ENCODE measurements at regions not wholly inside any gene's neighbourhood (a gene's known extent, or its start where the extent isn't known, plus 50 kb on each side); places are given as distances from the start of the nearest gene placed in this dataset.

DNA sequence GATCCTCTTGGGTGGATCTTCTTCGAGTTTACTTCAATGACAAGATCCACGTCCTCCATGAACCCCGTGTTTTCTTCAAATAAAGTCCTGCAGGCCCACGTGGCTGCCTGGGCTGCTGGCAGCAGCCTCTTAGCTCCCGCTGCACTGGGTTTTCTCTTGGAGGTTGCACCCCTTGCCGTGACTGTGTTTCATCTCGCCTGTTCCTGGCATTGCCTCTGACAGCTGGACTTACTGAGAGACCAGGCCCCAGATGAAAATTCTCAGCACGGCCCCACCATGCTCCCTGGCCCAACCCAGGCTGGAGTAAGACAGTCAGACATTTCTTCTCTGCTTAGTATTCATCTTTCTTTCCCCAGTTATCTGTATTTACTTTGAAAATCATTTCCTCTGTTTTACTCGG, 274.8 kb upstream of the RUNX1 start:
- Histone ChIP-seq H2BK5ac (ENCODE audit: insufficient read length, low read length) (no peak overlapping the region), H3K79me2 (ENCODE audit: insufficient read depth, low read length) (no peaks in the 10 kb centered on the region), H2BK20ac (ENCODE audit: low read depth, low read length, poor library complexity, severe bottlenecking) (no peak overlapping the region), H4K20me1 (ENCODE audit: control insufficient read depth, insufficient read depth, insufficient read length) (no peaks in the 10 kb centered on the region), H3K9me3 (ENCODE audit: control insufficient read depth, low read depth, low read length) (no peaks in the 10 kb centered on the region), H3K4ac (ENCODE audit: low read depth, low read length) (no peak overlapping the region), H2BK12ac (ENCODE audit: insufficient read length, low read depth, low read length) (no peak overlapping the region), H4K8ac (replicated peaks; ENCODE audit: insufficient read length, low read depth, low read length) (no peak overlapping the region), H3K4me2 (ENCODE audit: insufficient read depth, insufficient read length, low read length) (no peak overlapping the region), H3K4me1 (ENCODE audit: insufficient read depth, low read length) (no peaks in the 10 kb centered on the region), H3K27ac (ENCODE audit: insufficient read length, low read depth, low read length) (no peak overlapping the region), H3K23ac (ENCODE audit: insufficient read length, low read depth, low read length) (no peak overlapping the region), H2AK5ac (ENCODE audit: insufficient read length, low read length) (no peak overlapping the region), H4K91ac (ENCODE audit: insufficient read length, low read depth, low read length) (no peak overlapping the region), H3K27me3 (ENCODE audit: insufficient read depth, low read length) (no peaks in the 10 kb centered on the region), H3K14ac (ENCODE audit: insufficient read depth, low read length) (no peak overlapping the region), H3K23me2 (ENCODE audit: insufficient read length, low read depth, low read length, poor library complexity, severe bottlenecking) (no peaks in the 10 kb centered on the region), H3K9ac (ENCODE audit: extremely low read depth, insufficient read length, low read length) (no peak overlapping the region), H2BK120ac (ENCODE audit: low read depth, low read length, poor library complexity, severe bottlenecking) (no peak overlapping the region), H2AFZ (ENCODE audit: low read length) (no peak overlapping the region), H3T11ph (ENCODE audit: low read length) (no peak overlapping the region), H4K5ac (ENCODE audit: insufficient read length, low read depth, low read length) (no peak overlapping the region), H3K56ac (ENCODE audit: insufficient read length, low read depth, low read length) (no peak overlapping the region), H3K18ac (ENCODE audit: insufficient read length, low read depth, low read length) (no peak overlapping the region), H3K79me1 (ENCODE audit: insufficient read depth, low read depth, low read length, poor library complexity, severe bottlenecking) (no peaks in the 10 kb centered on the region), H2BK15ac (ENCODE audit: low read depth, low read length) (no peak overlapping the region)
- no peaks in the 10 kb centered on the region; the same call in 1 of the 2 replicates for H3K27me3 Mint-ChIP-seq (ENCODE audit: low read depth)
- no peak for TF ChIP-seq CTCF (conservative IDR thresholded peaks at IDR 0.05)
- H3K9me3 Mint-ChIP-seq = no peaks in the 10 kb centered on the region; a peak in 1 of 5 replicates
- H3K4me3 Mint-ChIP-seq = no peak overlapping the region
- no CpG with 5 or more reads among the region's 9 CpGs for WGBS (ENCODE audit: extremely low coverage, insufficient read length, low lambda C conversion rate)
- H3K4me1 Mint-ChIP-seq = peaks cover 3% of the 10 kb centered on the region in 2 experiments; a peak in 2 of 4 replicates
- no peak for DNase-seq
- no peak overlapping the region for H3K27ac Mint-ChIP-seq
- no peaks in the 10 kb centered on the region; a peak in 1 of 7 replicates for H3K36me3 Mint-ChIP-seq (ENCODE audit: insufficient read depth in 1 of 3, low read depth in 3 of 3)

All from H9 (cell line).